H1 (cell line): ENCODE measurements at regions not wholly inside any gene's neighbourhood (a gene's known extent, or its start where the extent isn't known, plus 50 kb on each side); places are given as distances from the start of the nearest gene placed in this dataset.

ENCODE experiments used
- CTCF ChIA-PET: fragments of 300-600 bp; sonication (Branson Sonifier 250); formaldehyde crosslinking; loops from one replicate; lab custom pipeline; 2021; ENCODE audit not compliant: partially characterized antibody; lab: Charles Lee
- POLR2A ChIA-PET: fragments of 300-600 bp; sonication (Branson Sonifier 250); formaldehyde crosslinking; loops from one replicate; lab custom pipeline; 2021; ENCODE audit warnings: inconsistent platforms; ENCODE audit not compliant: partially characterized antibody; lab: Charles Lee
- DNase-seq, 2 experiments: peaks; one replicate each; pipeline versions ENCODE4 v3.0.0 to v3.0.0-alpha.2; 2010 to 2022; ENCODE audit warnings: low spot score in 2 of 2, low read depth in 1 of 2, mixed read lengths in 1 of 2
- FAIRE-seq: peaks from 2 replicates; lab custom pipeline; 2011; peaks lifted over from hg19 to GRCh38; lab: Jason Lieb, UNC
- H2AFZ ChIP-seq: 2 replicates; pipeline ENCODE4 v1.8.1; 2012; ENCODE audit warnings: low read length, inconsistent platforms
- H2AK5ac ChIP-seq: 2 replicates; pipeline ENCODE4 v1.6.1; 2013; ENCODE audit warnings: low read depth, low read length
- H2BK120ac ChIP-seq: replicated peaks from 2 replicates; pipeline ENCODE3; 2013; ENCODE audit warnings: low read depth, low read length, inconsistent platforms
- H2BK12ac ChIP-seq: 2 replicates; pipeline ENCODE4 v1.6.1; 2013; ENCODE audit warnings: low read depth, low read length
- H2BK15ac ChIP-seq: 2 replicates; pipeline ENCODE4 v1.6.1; 2013; ENCODE audit warnings: low read length
- H2BK20ac ChIP-seq: 2 replicates; pipeline ENCODE4 v1.6.1; 2013; ENCODE audit warnings: low read length
- H2BK5ac ChIP-seq: 2 replicates; pipeline ENCODE4 v1.6.1; 2013; ENCODE audit warnings: low read depth, low read length
- H3K14ac ChIP-seq: 2 replicates; pipeline ENCODE4 v1.6.1; 2013; ENCODE audit warnings: inconsistent platforms; ENCODE audit not compliant: insufficient read length
- H3K18ac ChIP-seq: 2 replicates; pipeline ENCODE4 v1.6.1; 2013; ENCODE audit warnings: low read length; ENCODE audit errors: extremely low read depth
- H3K23ac ChIP-seq: 2 replicates; pipeline ENCODE4 v1.6.1; 2013; ENCODE audit warnings: inconsistent platforms; ENCODE audit not compliant: insufficient read length
- H3K23me2 ChIP-seq: 2 replicates; pipeline ENCODE4 v1.6.1; 2013; ENCODE audit warnings: low read depth, low read length
- H3K27ac ChIP-seq: 2 replicates; pipeline ENCODE4 v1.6.1; 2011; ENCODE audit warnings: low read depth, low read length, inconsistent platforms
- H3K27me3 ChIP-seq, 4 experiments: replicated peaks in 1 of 4; 1 replicate in 1 of 4; 2 replicates in 3 of 4; pipeline versions ENCODE4 v1.6.1 to v1.8.1; 2011 to 2013; ENCODE audit warnings: low read length in 3 of 4, mild to moderate bottlenecking in 3 of 4, inconsistent platforms in 2 of 4, mixed read lengths in 2 of 4, moderate library complexity in 1 of 4; ENCODE audit not compliant: control insufficient read depth in 3 of 4, insufficient read depth in 3 of 4; ENCODE audit errors: extremely low read depth in 1 of 4
- H3K36me3 ChIP-seq, 4 experiments: 2 replicates each; pipeline versions ENCODE4 v1.6.1 to v1.8.1; 2011 to 2013; ENCODE audit warnings: mild to moderate bottlenecking in 4 of 4, low read length in 3 of 4, moderate library complexity in 2 of 4, control low read depth in 1 of 4, inconsistent platforms in 1 of 4; ENCODE audit not compliant: insufficient read depth in 4 of 4, control insufficient read depth in 2 of 4
- H3K4ac ChIP-seq: replicated peaks from 2 replicates; pipeline ENCODE3; 2013; ENCODE audit warnings: low read length, low read depth, mixed read lengths, inconsistent platforms; ENCODE audit not compliant: insufficient read length
- H3K4me1 ChIP-seq, 4 experiments: replicated peaks in 1 of 4; 1 replicate in 1 of 4; 2 replicates in 3 of 4; pipeline versions ENCODE4 v1.6.1 to v1.8.1; 2011 to 2013; ENCODE audit warnings: low read length in 3 of 4, inconsistent platforms in 2 of 4, mixed read lengths in 1 of 4; ENCODE audit not compliant: insufficient read depth in 4 of 4, control insufficient read depth in 3 of 4
- H3K4me2 ChIP-seq, 2 experiments: 2 replicates each; pipeline versions ENCODE4 v1.6.1 to v1.8.1; 2011 to 2013; ENCODE audit warnings: low read depth in 2 of 2, low read length in 2 of 2, control low read depth in 1 of 2, inconsistent platforms in 1 of 2, mild to moderate bottlenecking in 1 of 2; ENCODE audit not compliant: insufficient read depth in 1 of 2
- H3K4me3 ChIP-seq, 4 experiments: fragments of 200-600, 300-600 bp in 1 of 4; sonication (generic), shearing (Covaris generic), sonication (Bioruptor Twin) in 1 of 4; 2 replicates each; pipeline versions ENCODE4 v1.5.1 to v1.8.1; 2011 to 2016; ENCODE audit warnings: low read length in 4 of 4, low read depth in 3 of 4, control low read depth in 2 of 4, inconsistent platforms in 2 of 4, mild to moderate bottlenecking in 2 of 4, mixed read lengths in 1 of 4, moderate library complexity in 1 of 4; ENCODE audit not compliant: insufficient read depth in 2 of 4; ENCODE audit errors: extremely low read depth in 1 of 4
- H3K56ac ChIP-seq: replicated peaks from 2 replicates; pipeline ENCODE3; 2013; ENCODE audit warnings: low read depth, mild to moderate bottlenecking, mixed read lengths, low read length, inconsistent platforms; ENCODE audit not compliant: insufficient read length
- H3K79me1 ChIP-seq: 2 replicates; pipeline ENCODE4 v1.6.1; 2013; ENCODE audit warnings: low read depth, low read length, control low read depth
- H3K79me2 ChIP-seq, 2 experiments: 2 replicates each; pipeline versions ENCODE4 v1.6.1 to v1.8.1; 2012 to 2013; ENCODE audit warnings: low read length in 2 of 2, mild to moderate bottlenecking in 2 of 2, inconsistent platforms in 1 of 2; ENCODE audit not compliant: insufficient read depth in 2 of 2, control insufficient read depth in 1 of 2
- H3K9ac ChIP-seq, 4 experiments: replicated peaks in 1 of 4; 1 replicate in 1 of 4; 2 replicates in 3 of 4; pipeline versions ENCODE4 v1.6.1 to v1.8.1; 2011 to 2013; ENCODE audit warnings: low read depth in 3 of 4, low read length in 3 of 4, control low read depth in 2 of 4, mild to moderate bottlenecking in 2 of 4, moderate library complexity in 2 of 4, inconsistent platforms in 1 of 4; ENCODE audit errors: extremely low read depth in 1 of 4
- H3K9me3 ChIP-seq, 2 experiments: 2 replicates each; pipeline versions ENCODE4 v1.6.1 to v1.8.1; 2012 to 2013; ENCODE audit warnings: mild to moderate bottlenecking in 2 of 2, moderate library complexity in 2 of 2, control low read depth in 1 of 2, inconsistent platforms in 1 of 2, low read depth in 1 of 2, low read length in 1 of 2, mixed read lengths in 1 of 2; ENCODE audit not compliant: insufficient read depth in 2 of 2
- H4K20me1 ChIP-seq, 2 experiments: replicated peaks in 1 of 2; 2 replicates each; pipeline versions ENCODE3 to v1.8.1; 2011 to 2013; ENCODE audit warnings: inconsistent platforms in 2 of 2, low read length in 2 of 2, mild to moderate bottlenecking in 1 of 2; ENCODE audit not compliant: insufficient read depth in 2 of 2, control insufficient read depth in 1 of 2
- H4K5ac ChIP-seq: 2 replicates; pipeline ENCODE4 v1.6.1; 2013; ENCODE audit warnings: low read length, low read depth, mixed read lengths, inconsistent platforms; ENCODE audit not compliant: insufficient read length
- H4K8ac ChIP-seq: 2 replicates; pipeline ENCODE4 v1.8.0; 2013; ENCODE audit warnings: mild to moderate bottlenecking, moderate library complexity, low read length, inconsistent platforms; ENCODE audit not compliant: insufficient read depth; ENCODE audit errors: extremely low read depth
- H4K91ac ChIP-seq: replicated peaks from 2 replicates; pipeline ENCODE3; 2013; ENCODE audit warnings: low read length, mixed read lengths, inconsistent platforms; ENCODE audit not compliant: insufficient read length
- ASH2L ChIP-seq: fragments of 200-600, 300-600 bp; sonication (generic); IDR thresholded peaks from one replicate; pipeline ENCODE4 v1.7.1; 2017; ENCODE audit warnings: low read length
- CREB1 ChIP-seq: IDR thresholded peaks from 2 replicates; pipeline ENCODE4 v1.6.1; 2012; ENCODE audit warnings: inconsistent platforms
- FOSL1 ChIP-seq: IDR thresholded peaks from 2 replicates; pipeline ENCODE4 v1.6.1; 2011; ENCODE audit warnings: mild to moderate bottlenecking, low read depth, low read length, moderate library complexity; ENCODE audit not compliant: insufficient read depth
- HDAC2 ChIP-seq, 2 experiments: fragments of 300-600 bp in 1 of 2; sonication (generic) in 1 of 2; IDR thresholded peaks; 2 replicates each; pipeline ENCODE4 v1.6.1; 2011 to 2012; ENCODE audit warnings: low read depth in 2 of 2, low read length in 2 of 2, mild to moderate bottlenecking in 2 of 2, moderate library complexity in 2 of 2, borderline replicate concordance in 1 of 2, inconsistent platforms in 1 of 2
- MAFK ChIP-seq: IDR thresholded peaks from 2 replicates; pipeline ENCODE4 v1.6.1; 2012; ENCODE audit warnings: low read depth, mild to moderate bottlenecking, improper control_type of control experiment, low read length
- PHF8 ChIP-seq: fragments of 200-600 bp; sonication (generic); conservative IDR thresholded peaks from 2 replicates; pipeline ENCODE4 v1.7.1; 2012; ENCODE audit warnings: low read depth, mild to moderate bottlenecking, inconsistent platforms, low read length, moderate library complexity
- RFX5 ChIP-seq: IDR thresholded peaks from 2 replicates; pipeline ENCODE4 v1.6.1; 2011; ENCODE audit warnings: low read depth, low read length, improper control_type of control experiment, borderline replicate concordance
- RNF2 ChIP-seq: fragments of 200-900, 300-1000 bp; sonication (generic); IDR thresholded peaks from 2 replicates; pipeline ENCODE4 v1.7.1; 2016; ENCODE audit warnings: borderline replicate concordance, low read depth, mild to moderate bottlenecking, antibody characterized with exemption, low read length; ENCODE audit not compliant: poor library complexity, severe bottlenecking; ENCODE audit errors: missing control alignments
- RXRA ChIP-seq: IDR thresholded peaks from 2 replicates; pipeline ENCODE4 v1.6.1; 2011; ENCODE audit warnings: low read depth, mild to moderate bottlenecking, low read length, moderate library complexity; ENCODE audit not compliant: insufficient read depth
- SP2 ChIP-seq: IDR thresholded peaks from 2 replicates; pipeline ENCODE4 v1.6.1; 2012; ENCODE audit warnings: mild to moderate bottlenecking, low read length, inconsistent platforms
- SRF ChIP-seq: IDR thresholded peaks from 2 replicates; pipeline ENCODE4 v1.6.1; 2011; ENCODE audit warnings: mild to moderate bottlenecking, low read depth, low read length, moderate library complexity
- TAF7 ChIP-seq: optimal IDR thresholded peaks from 2 replicates; pipeline ENCODE3; 2011; ENCODE audit warnings: low read depth, mild to moderate bottlenecking, inconsistent platforms, low read length, moderate library complexity, borderline replicate concordance
- TCF12 ChIP-seq: IDR thresholded peaks from 2 replicates; pipeline ENCODE4 v1.6.1; 2011; ENCODE audit warnings: low read depth, mild to moderate bottlenecking, low read length
- ZNF274 ChIP-seq: IDR thresholded peaks from 2 replicates; pipeline ENCODE4 v1.7.0; 2012; ENCODE audit warnings: low read length, borderline replicate concordance; ENCODE audit errors: extremely low read depth
- WGBS, 2 experiments: shearing (Covaris generic) in 1 of 2; methylation state at CpG; one replicate each; pipeline versions ENCODE4 v1.1.6 to v1.1.7; 2013 to 2015; ENCODE audit warnings: low lambda C conversion rate in 2 of 2, mixed read lengths in 2 of 2, inconsistent platforms in 1 of 2, low coverage in 1 of 2, missing lambda C conversion rate in 1 of 2; ENCODE audit not compliant: insufficient replicate concordance in 2 of 2, insufficient coverage in 1 of 2, insufficient read length in 1 of 2; ENCODE audit errors: extremely low coverage in 1 of 2, missing lambda C conversion rate in 1 of 2; 5-methylcytosine and 5-hydroxymethylcytosine counted together
- TF ChIP-seq, protein P1 (sequence below): IDR thresholded peaks from 2 replicates; pipeline ENCODE4 v1.6.1; 2011; ENCODE audit warnings: low read depth, mild to moderate bottlenecking, low read length; ENCODE audit not compliant: insufficient read depth

DNA sequence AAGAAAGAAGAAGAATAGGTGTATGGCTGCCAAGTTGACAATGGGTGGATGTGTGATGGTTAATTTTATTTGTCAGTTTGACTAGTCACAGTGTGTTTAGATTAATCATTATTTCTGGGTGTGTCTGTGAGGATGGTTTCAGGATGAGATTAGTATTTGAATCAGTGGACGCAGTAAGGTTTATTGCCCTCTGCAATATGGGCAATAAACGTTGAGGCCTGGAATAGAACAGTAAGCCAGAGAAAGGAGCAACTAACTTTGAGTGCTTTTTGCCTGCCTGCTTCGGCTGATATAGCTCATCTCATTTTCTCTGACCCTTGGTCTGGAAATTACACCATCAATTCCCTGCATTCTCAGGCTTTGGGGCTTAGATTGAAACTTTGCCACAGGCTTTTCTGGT, 140.8 kb upstream of the SPANXN4 start:
- Histone ChIP-seq H2BK120ac (no peak overlapping the region), H3K18ac (no peak overlapping the region), H3K14ac (no peak overlapping the region), H4K20me1 (no peaks in the 10 kb centered on the region), H3K4me1 (no peaks in the 10 kb centered on the region), H3K23ac (no peak overlapping the region), H3K23me2 (no peaks in the 10 kb centered on the region), H3K56ac (no peak overlapping the region), H2AFZ (no peak overlapping the region), H3K4me3 (no peak overlapping the region), H3K9me3 (no peaks in the 10 kb centered on the region), H3K27ac (no peak overlapping the region), H3K27me3 (no peaks in the 10 kb centered on the region), H4K5ac (no peak overlapping the region), H2BK5ac (no peak overlapping the region), H2AK5ac (no peak overlapping the region), H3K9ac (no peak overlapping the region), H3K79me2 (no peaks in the 10 kb centered on the region), H3K36me3 (no peaks in the 10 kb centered on the region), H2BK15ac (no peak overlapping the region), H3K79me1 (no peaks in the 10 kb centered on the region), H2BK12ac (no peak overlapping the region), H3K4me2 (no peak overlapping the region), H4K8ac (no peak overlapping the region), H2BK20ac (no peak overlapping the region), H4K91ac (no peak overlapping the region), H3K4ac (no peak overlapping the region)
- no peak for FAIRE-seq
- ChIA-PET POLR2A (no interaction called here), CTCF (no interaction called here)
- TF ChIP-seq PHF8 (no peak), HDAC2 (IDR thresholded peaks at IDR 0.05; ENCODE audit: borderline replicate concordance in 1 of 2, low read depth in 2 of 2, low read length in 2 of 2) (no peak), RFX5 (no peak), FOSL1 (no peak), ASH2L (no peak), MAFK (no peak), TCF12 (no peak), RXRA (no peak), SP2 (no peak), CREB1 (no peak), SRF (no peak), ZNF274 (no peak), TAF7 (no peak), RNF2 (no peak)
- TF ChIP-seq, protein P1, sequence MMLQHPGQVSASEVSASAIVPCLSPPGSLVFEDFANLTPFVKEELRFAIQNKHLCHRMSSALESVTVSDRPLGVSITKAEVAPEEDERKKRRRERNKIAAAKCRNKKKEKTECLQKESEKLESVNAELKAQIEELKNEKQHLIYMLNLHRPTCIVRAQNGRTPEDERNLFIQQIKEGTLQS: no peak
- no peak for DNase-seq
- 100% methylated on average over 1 of the region's 3 CpGs; no CpG with 5 or more reads in 1 of the 2 experiments for WGBS, 2 experiments
